GM21515 (cell line): ENCODE measurements at regions not wholly inside any gene's neighbourhood (a gene's known extent, or its start where the extent isn't known, plus 50 kb on each side); places are given as distances from the start of the nearest gene placed in this dataset.
"Not testable (repeated sequence)": the region's sequence is repeated elsewhere in the genome, so short reads cannot be mapped to it uniquely, and the experiment has no call there.

ENCODE experiments used
- ATAC-seq: cut with Tn5 transposase; IDR thresholded peaks from one replicate; pipeline ENCODE4 v1.9.1; 2021; ENCODE audit not compliant: unreplicated experiment

DNA sequence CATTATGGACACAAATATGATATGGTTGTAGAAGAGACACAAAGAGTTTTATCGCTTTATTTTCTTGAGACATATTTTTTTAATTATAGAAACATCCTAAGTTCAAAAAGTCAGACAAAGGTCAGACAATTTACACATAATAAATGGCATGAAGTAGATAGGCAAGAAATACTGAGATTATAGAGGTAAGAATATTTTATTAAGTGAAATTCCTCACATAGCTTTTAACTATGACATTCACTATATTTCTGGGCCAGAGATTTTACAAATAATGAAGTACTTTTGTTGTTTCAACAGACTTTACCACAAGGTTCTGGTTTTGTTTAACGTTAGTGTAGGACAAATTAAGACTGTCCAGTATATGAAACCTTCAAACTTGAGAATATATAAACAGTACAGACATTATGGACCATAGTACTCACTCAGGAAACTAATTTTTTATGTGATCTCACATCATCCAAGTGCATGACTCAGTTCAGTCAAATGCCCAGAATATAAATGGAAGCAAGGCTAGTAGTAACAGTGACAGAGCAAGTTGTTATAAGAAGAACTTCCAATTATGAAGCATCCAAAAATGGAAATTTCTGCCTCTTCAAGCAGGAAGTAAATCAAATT, 394.8 kb downstream of the KCNJ2 start:
- ATAC-seq: no peak

DNA sequence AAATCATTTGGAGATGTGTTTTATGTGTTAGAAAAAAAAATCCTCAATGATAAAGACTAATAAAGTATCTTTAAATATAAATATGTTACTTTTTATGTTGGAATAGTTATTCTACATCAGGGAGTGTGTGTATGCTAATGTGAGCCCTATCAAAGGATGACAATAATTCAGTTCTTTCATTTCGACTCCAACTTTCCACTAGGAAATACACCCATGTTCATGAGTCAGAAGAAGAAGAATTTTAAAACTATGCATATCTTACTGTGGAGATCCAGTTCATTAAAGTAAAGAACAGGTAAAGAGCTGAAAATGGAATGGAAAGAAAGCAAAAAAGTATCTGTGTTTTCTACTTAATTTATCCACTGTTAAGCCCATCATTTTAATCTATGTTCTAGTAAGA, 399.8 kb downstream of the KCNJ2 start:
- no peak for ATAC-seq

GRCh38 chr17:70577456-70577855, 408.1 kb downstream of the KCNJ2 start:
- ATAC-seq: no peak

DNA sequence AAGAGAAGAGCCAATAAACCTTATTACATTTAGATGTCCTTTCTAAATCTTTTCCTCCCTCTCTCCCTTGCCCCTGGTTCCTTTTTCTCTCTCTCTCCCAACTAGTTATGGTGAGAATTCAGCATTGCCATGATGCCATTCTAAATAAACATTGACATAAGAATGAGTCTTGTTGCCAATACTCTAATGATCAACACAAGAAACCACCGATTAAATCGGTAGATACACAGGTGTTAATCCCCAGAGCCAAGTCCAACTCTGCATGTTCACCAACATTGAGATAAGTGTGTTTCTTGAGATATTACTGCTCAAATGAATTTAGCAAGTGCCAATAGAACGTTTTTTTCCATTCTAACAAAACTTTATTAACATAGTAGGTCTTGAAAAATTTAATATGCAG, 412.1 kb downstream of the KCNJ2 start:
- ATAC-seq: no peak

- no peak for ATAC-seq
Observed at GRCh38 chr17:70582777-70583176, 413.4 kb downstream of the KCNJ2 start.

GRCh38 chr17:70584255-70584654, 414.9 kb downstream of the KCNJ2 start:
- ATAC-seq: no peak

DNA sequence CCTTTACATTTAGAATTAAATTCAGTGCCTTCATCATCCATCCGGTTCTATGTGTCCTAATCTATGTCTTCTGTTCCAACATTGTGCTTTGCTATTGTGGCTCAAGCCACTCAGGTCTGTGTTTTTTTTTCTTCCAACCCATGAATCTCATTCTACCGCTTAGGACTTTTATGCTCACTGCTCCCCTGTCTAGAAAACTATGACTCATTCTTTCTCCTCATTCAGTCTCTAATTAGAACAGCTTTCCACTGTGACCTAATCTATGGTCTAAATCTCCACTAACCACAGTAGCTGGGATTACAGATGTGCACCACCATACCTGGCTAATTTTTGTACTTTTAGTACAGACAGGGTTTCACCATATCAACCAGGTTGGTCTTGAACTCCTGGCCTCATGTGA, 418.7 kb downstream of the KCNJ2 start:
- ATAC-seq: no peak

- ATAC-seq: no peak
Observed at GRCh38 chr17:70597774-70598173, 428.4 kb downstream of the KCNJ2 start.

- ATAC-seq: no peak
Observed at GRCh38 chr17:70599198-70599597, 429.9 kb downstream of the KCNJ2 start.

DNA sequence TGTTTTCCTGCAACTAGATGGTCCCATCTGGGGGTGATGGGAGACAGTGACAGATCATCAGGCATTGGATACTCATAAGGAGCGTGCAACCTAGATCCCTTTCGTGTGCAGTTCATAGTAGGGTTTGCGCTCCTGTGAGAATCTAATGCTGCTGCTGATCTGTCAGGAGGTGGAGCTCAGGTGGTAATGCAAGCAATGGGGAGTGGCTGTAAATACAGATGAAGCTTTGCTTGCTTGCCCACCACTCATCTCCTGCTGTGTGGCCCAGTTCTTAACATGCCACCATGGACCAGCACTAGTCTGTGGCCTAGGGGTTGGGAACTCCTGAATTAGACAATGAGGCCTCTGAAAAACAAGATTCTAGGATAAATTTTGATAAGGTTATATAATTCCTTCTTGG, 430.6 kb downstream of the KCNJ2 start:
- not testable (repeated sequence) for ATAC-seq

- no peak for ATAC-seq
Observed at GRCh38 chr17:70603226-70603625, 433.9 kb downstream of the KCNJ2 start.

- ATAC-seq: no peak
Observed at GRCh38 chr17:70604854-70605253, 435.5 kb downstream of the KCNJ2 start.

DNA sequence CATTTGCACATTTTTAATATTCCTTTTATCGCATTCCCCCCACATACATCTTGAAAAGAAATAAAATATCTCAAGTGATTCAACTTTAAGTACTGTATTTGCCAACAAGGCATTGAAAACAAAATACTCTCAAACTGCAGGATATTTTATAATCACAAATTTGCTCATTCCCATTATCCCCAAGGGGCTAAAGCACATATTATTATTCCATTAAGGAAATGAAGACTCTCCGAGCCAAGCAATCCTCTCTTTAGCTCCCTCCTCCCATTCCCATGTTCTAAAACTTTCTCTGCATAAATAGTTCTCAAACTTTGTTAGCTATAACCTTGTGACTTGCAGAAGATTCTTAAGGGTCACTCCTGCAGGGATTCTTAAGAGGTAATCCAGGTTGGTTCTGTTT, 436.8 kb downstream of the KCNJ2 start:
- ATAC-seq: no peak

DNA sequence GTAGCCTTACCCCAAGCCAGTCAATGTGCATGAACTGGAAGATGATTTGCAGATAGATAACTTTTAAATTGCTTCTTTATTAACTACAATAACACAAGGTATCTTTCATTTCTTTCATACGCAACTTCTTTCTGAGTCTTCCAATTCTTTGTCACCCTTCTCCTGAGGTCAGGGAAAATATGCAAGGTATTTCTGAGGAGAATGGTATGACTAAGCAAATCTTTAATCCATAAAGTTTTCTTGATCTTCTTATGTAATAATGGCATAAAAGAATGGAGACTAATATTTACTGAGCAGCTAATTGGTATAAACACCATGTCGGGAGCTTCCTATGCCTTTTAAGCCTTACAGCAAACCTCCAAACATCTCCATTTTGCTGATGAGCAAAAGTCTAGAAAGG, 438.9 kb downstream of the KCNJ2 start:
- ATAC-seq: no peak

GRCh38 chr17:70608957-70609356, 439.6 kb downstream of the KCNJ2 start:
- ATAC-seq: no peak

- ATAC-seq: no peak
Observed at GRCh38 chr17:70609566-70609965, 440.2 kb downstream of the KCNJ2 start.

GRCh38 chr17:70610161-70610560, 440.8 kb downstream of the KCNJ2 start:
- no peak for ATAC-seq

DNA sequence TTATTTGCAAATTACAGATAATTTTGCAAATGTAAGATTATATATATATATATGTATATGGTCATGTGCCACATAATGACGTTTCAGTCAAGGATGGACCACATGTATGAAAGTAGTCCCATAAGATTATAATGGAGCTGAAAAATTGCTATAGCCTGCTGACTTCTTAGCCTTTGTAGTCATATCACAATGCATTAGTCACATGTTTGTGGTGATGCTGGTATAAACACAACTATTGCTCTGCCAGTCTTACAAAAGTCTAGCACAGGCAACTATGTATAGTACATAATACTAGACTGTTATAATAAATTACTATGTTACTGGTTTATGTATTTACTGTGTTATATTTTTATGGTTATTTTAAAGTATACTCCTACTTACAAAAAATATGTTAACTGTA, 444.3 kb downstream of the KCNJ2 start:
- no peak for ATAC-seq

DNA sequence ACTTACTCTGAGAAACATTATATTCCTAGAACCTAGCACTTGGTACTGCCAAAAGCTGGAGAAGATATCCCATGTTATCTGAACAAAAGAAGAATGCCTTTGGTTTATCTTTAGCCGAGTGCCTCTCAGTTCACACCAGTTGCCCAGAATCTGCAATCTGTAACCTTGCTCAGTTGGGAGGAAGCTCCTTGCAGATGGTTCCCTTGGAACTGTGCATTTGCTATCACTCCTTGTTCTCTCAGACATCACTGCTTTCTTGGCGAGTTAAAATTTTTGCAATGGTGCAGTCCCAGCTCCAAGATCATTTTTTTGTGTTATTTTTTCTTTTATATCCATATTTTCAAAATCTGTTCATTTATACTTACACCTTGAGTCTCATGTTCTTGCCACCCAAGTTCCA, 446.5 kb downstream of the KCNJ2 start:
- ATAC-seq: no peak

DNA sequence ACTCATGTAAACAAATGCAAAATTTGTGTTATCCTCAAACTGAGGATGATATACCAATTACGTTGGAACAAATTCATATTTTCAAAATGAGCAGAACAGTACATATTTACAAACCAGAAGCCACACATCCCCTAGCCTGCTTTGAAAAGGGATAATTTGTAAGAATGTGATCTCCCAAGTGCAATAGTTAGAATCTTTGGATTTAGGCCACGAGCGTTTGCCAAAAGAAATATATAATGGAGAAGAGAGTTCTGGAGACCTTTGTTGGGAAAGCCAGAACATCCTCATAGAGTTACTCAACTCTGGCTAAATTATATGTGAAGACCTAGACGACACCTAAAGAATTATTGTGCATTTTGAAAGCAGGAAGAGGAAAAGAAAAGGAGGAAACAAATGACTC, 449.3 kb downstream of the KCNJ2 start:
- no peak for ATAC-seq

- no peak for ATAC-seq
Observed at GRCh38 chr17:70621566-70621965, 452.2 kb downstream of the KCNJ2 start.

DNA sequence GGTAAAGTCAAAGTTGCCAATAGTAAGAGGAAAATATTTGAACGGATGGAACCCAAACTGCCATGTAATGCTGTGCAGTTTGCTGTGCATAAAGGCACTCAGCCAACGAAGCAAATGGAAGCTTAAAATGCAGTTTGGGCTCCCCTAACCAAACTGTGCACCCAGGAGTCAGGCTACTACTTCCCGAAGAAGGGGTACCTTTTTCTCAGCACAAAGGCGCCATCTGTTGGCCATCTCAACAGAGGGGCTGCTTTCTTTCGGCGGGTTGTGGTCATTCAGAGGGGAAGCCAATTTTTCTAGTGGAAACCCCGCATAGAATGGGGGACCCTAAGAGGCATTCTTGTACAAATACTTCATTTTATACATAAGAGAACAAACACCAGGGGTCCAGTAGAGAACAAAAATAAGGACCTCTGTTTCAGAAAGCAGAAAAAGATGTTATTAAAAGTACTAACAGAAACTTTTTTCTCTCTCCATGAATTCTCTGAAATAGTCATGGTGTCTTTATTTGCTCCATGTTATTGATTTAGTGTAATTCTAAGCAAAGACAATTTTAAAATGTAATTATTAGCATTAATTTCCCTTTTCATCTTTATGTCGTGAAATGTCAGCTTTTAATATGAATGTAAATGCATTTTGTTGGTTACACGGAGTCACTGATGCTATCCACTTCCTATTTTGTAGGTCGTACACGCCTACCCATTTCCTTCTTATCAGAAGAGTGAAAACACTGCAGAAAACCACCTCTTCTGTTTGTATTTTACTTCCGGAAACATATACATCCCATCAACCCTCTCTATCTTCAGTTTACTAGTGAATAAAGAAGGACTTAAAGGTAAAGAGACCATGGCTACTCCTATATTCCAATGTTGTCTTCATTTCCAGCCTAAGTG, 453.3 kb downstream of the KCNJ2 start:
- no peak for ATAC-seq

GRCh38 chr17:70624211-70624610, 454.9 kb downstream of the KCNJ2 start:
- ATAC-seq: no peak
